HFF-Myc (cell line): ENCODE measurements at regions not wholly inside any gene's neighbourhood (a gene's known extent, or its start where the extent isn't known, plus 50 kb on each side); places are given as distances from the start of the nearest gene placed in this dataset.
"Not testable (repeated sequence)": the region's sequence is repeated elsewhere in the genome, so short reads cannot be mapped to it uniquely, and the experiment has no call there.

Source experiments
- DNase-seq: peaks from one replicate; pipeline ENCODE4 v3.0.0-alpha.2; 2011; ENCODE audit warnings: low read depth; ENCODE audit errors: extremely low read depth
- H3K4me3 ChIP-seq: replicated peaks from 2 replicates; pipeline ENCODE4 v1.5.1; 2011; ENCODE audit warnings: low read depth, mild to moderate bottlenecking, control low read depth, low read length
- CTCF ChIP-seq: IDR thresholded peaks from 2 replicates; pipeline ENCODE4 v1.5.1; 2012; ENCODE audit warnings: mild to moderate bottlenecking, low read depth, low read length, control low read depth; ENCODE audit errors: missing control alignments

GRCh38 chr4:158395343-158395742, 126.3 kb upstream of the RXFP1 start:
- H3K4me3 ChIP-seq = no peak overlapping the region
- no peak for TF ChIP-seq CTCF
- DNase-seq = no peak

DNA sequence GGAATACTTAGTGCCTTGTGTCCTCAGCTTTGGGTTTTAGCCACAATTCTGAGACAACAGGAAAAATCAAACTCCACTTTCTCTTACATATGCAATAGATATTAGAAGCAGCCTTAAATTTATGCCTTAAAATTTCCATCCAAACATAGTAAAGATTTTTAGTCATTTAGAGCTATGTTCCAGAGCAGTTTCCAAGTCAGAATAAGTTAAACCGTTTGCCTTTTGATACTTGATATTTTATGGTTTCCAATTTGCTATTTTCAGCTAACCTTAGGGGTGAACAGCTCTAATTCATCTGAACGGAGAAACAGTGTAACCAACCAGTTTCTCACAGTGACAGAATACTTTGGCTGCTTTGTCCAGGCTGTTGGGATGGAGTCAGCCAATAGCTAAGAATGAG, 125.8 kb upstream of the RXFP1 start:
- no peak for DNase-seq
- no peak overlapping the region for H3K4me3 ChIP-seq
- no peak for TF ChIP-seq CTCF

- no peak overlapping the region for H3K4me3 ChIP-seq
- TF ChIP-seq CTCF = no peak
- DNase-seq = no peak
Observed at GRCh38 chr4:158397781-158398180, 123.9 kb upstream of the RXFP1 start.

DNA sequence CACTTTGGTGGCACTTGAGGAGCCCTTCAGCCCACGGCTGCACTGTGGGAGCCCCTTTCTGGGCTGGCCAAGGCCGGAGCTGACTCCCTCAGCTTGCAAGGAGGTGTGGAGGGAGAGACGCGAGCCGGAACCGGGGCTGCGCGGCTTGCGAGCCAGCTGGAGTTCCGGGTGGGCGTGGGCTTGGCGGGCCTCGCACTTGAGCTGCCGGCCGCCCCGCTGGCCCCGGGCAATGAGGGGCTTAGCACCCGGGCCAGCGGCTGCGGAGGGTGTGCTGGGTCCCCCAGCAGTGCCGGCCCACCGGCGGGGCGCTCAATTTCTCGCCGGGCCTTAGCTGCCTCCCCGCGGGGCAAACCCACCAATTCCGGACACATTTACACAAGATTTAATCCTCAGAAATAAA, 113.7 kb upstream of the RXFP1 start:
- not testable (repeated sequence) for H3K4me3 ChIP-seq, DNase-seq

DNA sequence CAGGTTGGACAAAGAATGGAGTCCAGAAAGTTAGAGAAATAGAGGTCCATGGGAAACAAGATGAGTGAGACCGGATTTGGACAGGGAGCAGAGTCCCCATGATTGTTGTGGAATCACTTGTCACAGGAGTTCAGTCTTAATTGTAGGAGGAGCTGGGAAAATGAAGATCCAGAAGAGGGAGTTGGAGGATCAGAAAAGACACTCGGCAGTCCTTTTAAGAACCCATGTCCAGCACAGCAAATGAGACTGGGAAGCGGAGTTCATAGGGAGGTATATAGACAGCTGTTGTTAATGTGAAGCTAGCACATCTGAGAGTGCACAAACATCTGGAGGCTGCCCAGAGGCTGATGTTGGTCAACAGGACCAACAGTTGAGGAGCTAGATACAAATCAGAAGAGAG, 111.4 kb upstream of the RXFP1 start:
- no peak for TF ChIP-seq CTCF
- DNase-seq = no peak
- no peak overlapping the region for H3K4me3 ChIP-seq

- TF ChIP-seq CTCF = no peak
- DNase-seq = no peak
- H3K4me3 ChIP-seq = no peak overlapping the region
Observed at GRCh38 chr4:158411269-158411668, 110.4 kb upstream of the RXFP1 start.

GRCh38 chr4:158418679-158419078, 103.0 kb upstream of the RXFP1 start:
- not testable (repeated sequence) for DNase-seq, H3K4me3 ChIP-seq

DNA sequence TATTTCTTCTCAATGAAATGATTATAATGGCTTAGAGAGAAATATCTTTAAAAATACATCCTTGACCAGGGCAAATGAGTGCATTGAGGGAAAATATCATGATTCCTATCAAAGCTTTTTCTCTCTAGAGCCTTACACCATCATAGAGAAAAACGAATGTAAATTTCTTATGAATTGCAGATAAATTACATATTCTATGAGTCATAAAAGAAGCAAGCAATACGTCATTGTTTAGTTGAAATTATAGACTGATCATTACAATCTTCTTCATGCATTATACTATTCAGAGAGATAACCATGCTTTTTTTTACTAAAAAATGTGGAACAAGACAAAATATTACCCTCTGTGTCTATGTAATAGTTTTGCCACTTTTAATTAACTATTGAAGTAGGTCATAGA, 100.9 kb upstream of the RXFP1 start:
- TF ChIP-seq CTCF = no peak
- DNase-seq = no peak
- H3K4me3 ChIP-seq = no peak overlapping the region
